HCT116 (cell line): ENCODE measurements at regions not wholly inside any gene's neighbourhood (a gene's known extent, or its start where the extent isn't known, plus 50 kb on each side); places are given as distances from the start of the nearest gene placed in this dataset.

ENCODE experiments used
- ATAC-seq: fragments of 200-7000 bp; cut with Tn5 transposase; 2 replicates; pipeline ENCODE4 v1.9.1; 2020; ENCODE audit warnings: mild to moderate bottlenecking, moderate library complexity
- BruUV-seq: library from RNA; stranded (reverse); fragments of 400-500 nt; replicated peaks from 2 replicates; lab custom pipeline; 2021; lab: Mats Ljungman, UMichigan
- CTCF ChIA-PET: fragments of 300-600 bp; sonication (Branson Sonifier 250); formaldehyde crosslinking; loops from one replicate; lab custom pipeline; 2021; ENCODE audit warnings: antibody characterized with exemption; lab: Charles Lee
- POLR2A ChIA-PET: fragments of 300-600, 350-600 bp; sonication (Branson Sonifier 250); formaldehyde crosslinking; loops from one replicate; lab custom pipeline; 2021; ENCODE audit warnings: antibody characterized with exemption; lab: Charles Lee
- RAD21 ChIA-PET, 2 experiments: fragments of 300-600 bp; sonication (Branson Sonifier 250); formaldehyde crosslinking; loops; one replicate each; lab custom pipeline; 2023; ENCODE audit warnings: low total read pairs in 2 of 2; ENCODE audit not compliant: uncharacterized antibody in 2 of 2, unreplicated experiment in 2 of 2, low non-redundant PET in 1 of 2; lab: Charles Lee
- DNase-seq: peaks from one replicate; pipeline ENCODE4 v3.0.0-alpha.2; 2010; ENCODE audit warnings: low read depth, low spot score
- H2AFZ ChIP-seq: fragments of 200-600 bp; shearing (Covaris generic), sonication (generic); 2 replicates; pipeline ENCODE4 v1.6.1; 2017; ENCODE audit warnings: low read depth, mixed run types, mixed read lengths, antibody characterized with exemption, low read length; ENCODE audit not compliant: poor library complexity, severe bottlenecking
- H3K27ac ChIP-seq: 2 replicates; pipeline ENCODE4 v1.5.1; 2012; ENCODE audit warnings: low read depth, low read length
- H3K27me3 ChIP-seq: fragments of 200-600 bp; sonication (generic); 2 replicates; pipeline ENCODE4 v1.6.1; 2016; ENCODE audit warnings: mixed run types, low read length, mixed read lengths; ENCODE audit not compliant: insufficient read depth
- H3K36me3 ChIP-seq, 2 experiments: fragments of 200-500 bp in 1 of 2; fragments of 200-600 bp in 1 of 2; sonication (Bioruptor generic) in 1 of 2; sonication (generic) in 1 of 2; 2 replicates each; pipeline versions ENCODE4 v1.5.1 to v1.6.1; 2014 to 2016; ENCODE audit warnings: low read length in 2 of 2, inconsistent platforms in 1 of 2, mixed read lengths in 1 of 2, mixed run types in 1 of 2; ENCODE audit not compliant: insufficient read depth in 2 of 2, control insufficient read depth in 1 of 2
- H3K4me1 ChIP-seq, 2 experiments: fragments of 200-600 bp in 1 of 2; sonication (generic) in 1 of 2; 2 replicates each; pipeline versions ENCODE4 v1.5.1 to v1.6.1; 2012 to 2017; ENCODE audit warnings: low read length in 2 of 2, inconsistent platforms in 1 of 2, mild to moderate bottlenecking in 1 of 2, mixed read lengths in 1 of 2, mixed run types in 1 of 2, moderate library complexity in 1 of 2; ENCODE audit not compliant: insufficient read depth in 2 of 2, control insufficient read depth in 1 of 2
- H3K4me2 ChIP-seq: fragments of 200-600 bp; sonication (generic); 2 replicates; pipeline ENCODE4 v1.6.1; 2017; ENCODE audit warnings: mixed run types, low read length, mixed read lengths
- H3K4me3 ChIP-seq, 2 experiments: fragments of 200-600 bp in 1 of 2; sonication (generic) in 1 of 2; replicated peaks in 1 of 2; 2 replicates each; pipeline ENCODE4 v1.5.1; 2011 to 2016; ENCODE audit warnings: low read length in 2 of 2, control low read depth in 1 of 2, low read depth in 1 of 2, mild to moderate bottlenecking in 1 of 2, mixed read lengths in 1 of 2, mixed run types in 1 of 2
- H3K79me2 ChIP-seq: fragments of 200-600 bp; sonication (generic); 2 replicates; pipeline ENCODE4 v1.6.1; 2017; ENCODE audit warnings: mild to moderate bottlenecking, mixed run types, low read length, moderate library complexity, mixed read lengths; ENCODE audit not compliant: insufficient read depth
- H3K9ac ChIP-seq: fragments of 200-600 bp; sonication (generic); 2 replicates; pipeline ENCODE4 v1.6.1; 2016; ENCODE audit warnings: low read length, mixed read lengths
- H3K9me2 ChIP-seq: fragments of 200-600 bp; sonication (generic), shearing (Covaris generic); 2 replicates; pipeline ENCODE4 v1.6.1; 2017; ENCODE audit warnings: mixed run types, mild to moderate bottlenecking, moderate library complexity; ENCODE audit not compliant: insufficient read depth
- H3K9me3 ChIP-seq, 2 experiments: fragments of 200-500 bp in 1 of 2; fragments of 200-600 bp in 1 of 2; sonication (Bioruptor generic) in 1 of 2; sonication (generic) in 1 of 2; 2 replicates each; pipeline ENCODE4 v1.6.1; 2014 to 2017; ENCODE audit warnings: low read length in 2 of 2, mixed read lengths in 2 of 2, inconsistent platforms in 1 of 2, low read depth in 1 of 2, mild to moderate bottlenecking in 1 of 2, mixed run types in 1 of 2, moderate library complexity in 1 of 2; ENCODE audit not compliant: control insufficient read depth in 1 of 2, insufficient read depth in 1 of 2
- H4K20me1 ChIP-seq: fragments of 200-600 bp; sonication (generic), shearing (Covaris generic); 2 replicates; pipeline ENCODE4 v1.6.1; 2017; ENCODE audit warnings: mixed run types, mild to moderate bottlenecking, moderate library complexity; ENCODE audit not compliant: insufficient read depth
- CBX3 ChIP-seq: IDR thresholded peaks from 2 replicates; pipeline ENCODE4 v1.6.1; 2012; ENCODE audit warnings: low read depth
- CEBPB ChIP-seq: IDR thresholded peaks from 2 replicates; pipeline ENCODE4 v1.6.1; 2012; ENCODE audit warnings: low read depth
- EGR1 ChIP-seq: IDR thresholded peaks from 2 replicates; pipeline ENCODE4 v1.6.1; 2012; ENCODE audit warnings: low read depth
- ELF1 ChIP-seq: IDR thresholded peaks from 2 replicates; pipeline ENCODE4 v1.6.1; 2012; ENCODE audit warnings: low read depth, borderline replicate concordance
- EZH2phosphoT487 ChIP-seq: fragments of 200-600 bp; IDR thresholded peaks from 2 replicates; pipeline ENCODE4 v1.6.1; 2018; ENCODE audit warnings: antibody characterized with exemption, borderline replicate concordance
- FOSL1 ChIP-seq: IDR thresholded peaks from 2 replicates; pipeline ENCODE4 v1.6.1; 2012; ENCODE audit warnings: low read depth
- JUND ChIP-seq: IDR thresholded peaks from 2 replicates; pipeline ENCODE4 v1.6.1; 2012
- POLR2A ChIP-seq: IDR thresholded peaks from 2 replicates; pipeline ENCODE4 v1.7.0; 2011; ENCODE audit warnings: borderline replicate concordance; ENCODE audit not compliant: insufficient read depth, insufficient read length; ENCODE audit errors: extremely low read depth
- RAD21 ChIP-seq: IDR thresholded peaks from 2 replicates; pipeline ENCODE4 v1.6.1; 2012; ENCODE audit warnings: low read depth, mild to moderate bottlenecking
- SIN3A ChIP-seq: IDR thresholded peaks from 2 replicates; pipeline ENCODE4 v1.6.1; 2012; ENCODE audit warnings: low read depth
- SP1 ChIP-seq: IDR thresholded peaks from 2 replicates; pipeline ENCODE4 v1.6.1; 2012; ENCODE audit warnings: low read depth
- SRF ChIP-seq: IDR thresholded peaks from 2 replicates; pipeline ENCODE4 v1.6.1; 2012; ENCODE audit warnings: low read depth
- TCF7L2 ChIP-seq: IDR thresholded peaks from 2 replicates; pipeline ENCODE4 v1.7.0; 2011; ENCODE audit warnings: borderline replicate concordance, inconsistent platforms; ENCODE audit not compliant: insufficient read depth, insufficient read length; ENCODE audit errors: extremely low read depth
- intact Hi-C: fragments of 100-400 bp; cut with micrococcal nuclease; formaldehyde crosslinking; loops from 2 replicates; pipeline ENCODE4 v1.10.0; 2022
- TF ChIP-seq, protein P1 (sequence below): IDR thresholded peaks from 2 replicates; pipeline ENCODE4 v1.6.1; 2011; ENCODE audit warnings: mild to moderate bottlenecking, low read length, moderate library complexity; ENCODE audit not compliant: insufficient replicate concordance; ENCODE audit errors: extremely low read depth
- TF ChIP-seq, protein P2 (sequence below): IDR thresholded peaks from 2 replicates; pipeline ENCODE4 v1.6.1; 2012

DNA sequence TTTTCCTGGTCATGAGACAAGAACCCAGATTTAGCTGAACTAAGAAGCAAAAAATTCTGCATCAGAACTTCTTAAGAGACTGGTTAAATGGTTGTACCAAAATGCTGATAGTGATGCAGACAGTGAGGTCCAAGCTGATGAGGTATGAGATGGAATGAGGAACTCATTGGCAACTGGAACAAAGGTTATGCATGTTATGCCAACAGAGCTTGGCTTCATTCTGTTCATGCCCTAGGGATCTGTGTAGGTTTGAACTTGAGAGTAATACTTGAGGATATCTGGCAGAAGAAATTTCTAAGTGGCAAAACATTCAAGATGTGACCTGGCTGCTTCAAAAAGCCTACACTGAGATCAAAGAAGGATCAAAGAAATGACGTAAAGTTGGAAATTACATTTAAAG, 398.0 kb downstream of the FSCB start:
- H3K4me2 ChIP-seq: no peak overlapping the region
- no peak overlapping the region for H2AFZ ChIP-seq
- H3K27ac ChIP-seq: no peak overlapping the region
- no peak for DNase-seq
- CTCF ChIA-PET: no interaction called here
- no peaks in the 10 kb centered on the region for H4K20me1 ChIP-seq
- no peak for ATAC-seq
- H3K4me3 ChIP-seq: no peak overlapping the region
- H3K4me1 ChIP-seq: no peaks in the 10 kb centered on the region
- intact Hi-C loops: no loop called here
- POLR2A ChIA-PET: no interaction called here
- no peak overlapping the region for H3K9ac ChIP-seq
- H3K79me2 ChIP-seq: no peaks in the 10 kb centered on the region
- RAD21 ChIA-PET: no interaction called here
- no peaks in the 10 kb centered on the region for H3K27me3 ChIP-seq
- no TSS peak for BruUV-seq
- H3K9me2 ChIP-seq: no peaks in the 10 kb centered on the region
- TF ChIP-seq EZH2phosphoT487: no peak
- TF ChIP-seq TCF7L2: no peak
- no peak for TF ChIP-seq FOSL1
- no peak for TF ChIP-seq JUND
- no peak for TF ChIP-seq ELF1
- TF ChIP-seq, protein P1, sequence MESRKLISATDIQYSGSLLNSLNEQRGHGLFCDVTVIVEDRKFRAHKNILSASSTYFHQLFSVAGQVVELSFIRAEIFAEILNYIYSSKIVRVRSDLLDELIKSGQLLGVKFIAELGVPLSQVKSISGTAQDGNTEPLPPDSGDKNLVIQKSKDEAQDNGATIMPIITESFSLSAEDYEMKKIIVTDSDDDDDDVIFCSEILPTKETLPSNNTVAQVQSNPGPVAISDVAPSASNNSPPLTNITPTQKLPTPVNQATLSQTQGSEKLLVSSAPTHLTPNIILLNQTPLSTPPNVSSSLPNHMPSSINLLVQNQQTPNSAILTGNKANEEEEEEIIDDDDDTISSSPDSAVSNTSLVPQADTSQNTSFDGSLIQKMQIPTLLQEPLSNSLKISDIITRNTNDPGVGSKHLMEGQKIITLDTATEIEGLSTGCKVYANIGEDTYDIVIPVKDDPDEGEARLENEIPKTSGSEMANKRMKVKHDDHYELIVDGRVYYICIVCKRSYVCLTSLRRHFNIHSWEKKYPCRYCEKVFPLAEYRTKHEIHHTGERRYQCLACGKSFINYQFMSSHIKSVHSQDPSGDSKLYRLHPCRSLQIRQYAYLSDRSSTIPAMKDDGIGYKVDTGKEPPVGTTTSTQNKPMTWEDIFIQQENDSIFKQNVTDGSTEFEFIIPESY: no peak
- no peak for TF ChIP-seq SRF
- no peak for TF ChIP-seq CBX3
- TF ChIP-seq SIN3A: no peak
- TF ChIP-seq, all 23 proteins: peak for 0
- no peaks in the 10 kb centered on the region; a peak in 2 of 4 replicates for H3K9me3 ChIP-seq
- H3K36me3 ChIP-seq: no peaks in the 10 kb centered on the region

DNA sequence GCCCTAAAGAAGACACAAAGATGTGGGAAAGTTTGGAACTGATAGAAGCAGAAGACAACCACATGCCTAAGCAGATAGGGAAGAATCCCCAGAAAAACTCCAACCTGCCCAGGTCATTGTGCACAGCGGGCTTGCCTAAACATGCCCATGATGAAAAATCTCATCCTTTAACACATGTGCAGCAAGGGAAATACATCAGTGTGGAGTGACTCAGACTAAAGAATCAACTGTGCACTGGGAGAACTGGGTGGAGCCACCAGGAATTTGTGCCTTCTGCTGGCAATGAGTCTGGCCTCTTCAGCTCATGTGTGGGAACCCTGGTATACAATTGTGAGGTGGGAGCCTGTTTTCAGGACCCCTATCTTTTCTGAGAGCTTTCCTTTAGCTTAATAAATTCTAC, 398.5 kb downstream of the FSCB start:
- Histone ChIP-seq H3K27me3 (no peaks in the 10 kb centered on the region), H3K9me2 (no peaks in the 10 kb centered on the region), H3K79me2 (no peaks in the 10 kb centered on the region), H3K36me3 (no peaks in the 10 kb centered on the region), H4K20me1 (no peaks in the 10 kb centered on the region), H3K4me2 (no peak overlapping the region), H3K9me3 (no peaks in the 10 kb centered on the region; a peak in 2 of 4 replicates), H3K4me1 (no peaks in the 10 kb centered on the region), H3K27ac (no peak overlapping the region), H3K9ac (no peak overlapping the region), H2AFZ (no peak overlapping the region), H3K4me3 (no peak overlapping the region)
- no peak for ATAC-seq
- BruUV-seq: no TSS peak
- ChIA-PET RAD21 (no interaction called here), POLR2A (no interaction called here), CTCF (no interaction called here)
- intact Hi-C loops: no loop called here
- no peak for DNase-seq
- TF ChIP-seq SP1: no peak
- TF ChIP-seq, protein P2, sequence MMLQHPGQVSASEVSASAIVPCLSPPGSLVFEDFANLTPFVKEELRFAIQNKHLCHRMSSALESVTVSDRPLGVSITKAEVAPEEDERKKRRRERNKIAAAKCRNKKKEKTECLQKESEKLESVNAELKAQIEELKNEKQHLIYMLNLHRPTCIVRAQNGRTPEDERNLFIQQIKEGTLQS: no peak
- no peak for TF ChIP-seq RAD21
- TF ChIP-seq CBX3: no peak
- no peak for TF ChIP-seq SRF
- no peak for TF ChIP-seq CEBPB
- no peak for TF ChIP-seq FOSL1
- TF ChIP-seq, protein P1: no peak
- no peak for TF ChIP-seq EZH2phosphoT487
- no peak for TF ChIP-seq JUND
- TF ChIP-seq POLR2A: no peak
- no peak for TF ChIP-seq SIN3A
- TF ChIP-seq TCF7L2: no peak
- TF ChIP-seq EGR1: no peak
